Liver (tissue), 8 donors: ENCODE measurements at regions not wholly inside any gene's neighbourhood (a gene's known extent, or its start where the extent isn't known, plus 50 kb on each side); places are given as distances from the start of the nearest gene placed in this dataset.

Experiments used
- DNase-seq: peaks from one replicate; pipeline ENCODE4 v3.0.0-alpha.2; 2017; ENCODE audit warnings: low spot score
- H3K27ac ChIP-seq, 2 donors: one replicate each; pipeline ENCODE4 v1.7.0; 2013; ENCODE audit warnings: inconsistent platforms in 2 of 2, low read length in 2 of 2, control low read depth in 1 of 2, low read depth in 1 of 2, mild to moderate bottlenecking in 1 of 2
- H3K27me3 ChIP-seq, 4 donors: one replicate each; pipeline versions ENCODE4 v1.6.1 to v1.7.0; 2013; ENCODE audit warnings: low read length in 3 of 4, inconsistent platforms in 1 of 4, mild to moderate bottlenecking in 1 of 4, moderate library complexity in 1 of 4; ENCODE audit not compliant: control insufficient read depth in 4 of 4, insufficient read depth in 4 of 4
- H3K36me3 ChIP-seq, 4 donors: one replicate each; pipeline versions ENCODE4 v1.6.1 to v1.7.0; 2013; ENCODE audit warnings: low read length in 3 of 4, mild to moderate bottlenecking in 3 of 4, low read depth in 1 of 4, moderate library complexity in 1 of 4; ENCODE audit not compliant: control insufficient read depth in 4 of 4, insufficient read depth in 3 of 4
- H3K4me1 ChIP-seq, 4 donors: one replicate each; pipeline versions ENCODE4 v1.6.1 to v1.7.0; 2013; ENCODE audit warnings: low read length in 3 of 4, mild to moderate bottlenecking in 3 of 4, moderate library complexity in 1 of 4; ENCODE audit not compliant: control insufficient read depth in 4 of 4, insufficient read depth in 4 of 4
- H3K4me3 ChIP-seq, 3 donors: one replicate each; pipeline versions ENCODE4 v1.6.1 to v1.7.0; 2013; ENCODE audit warnings: low read length in 3 of 3, control low read depth in 1 of 3, low read depth in 1 of 3, mild to moderate bottlenecking in 1 of 3
- H3K9ac ChIP-seq, 2 donors: one replicate each; pipeline ENCODE4 v1.7.0; 2013; ENCODE audit warnings: low read length in 2 of 2, mild to moderate bottlenecking in 2 of 2, moderate library complexity in 2 of 2, control low read depth in 1 of 2, low read depth in 1 of 2
- H3K9me3 ChIP-seq, 4 donors: one replicate each; pipeline versions ENCODE4 v1.6.1 to v1.7.0; 2013; ENCODE audit warnings: low read length in 3 of 4; ENCODE audit not compliant: control insufficient read depth in 4 of 4
- EGR1 ChIP-seq, 2 donors: IDR thresholded peaks; 2 replicates each; pipeline ENCODE4 v1.6.1; 2016 to 2018; ENCODE audit warnings: antibody characterized with exemption in 2 of 2, low read depth in 2 of 2
- FOXA1 ChIP-seq: IDR thresholded peaks from 2 replicates; pipeline ENCODE4 v1.6.1; 2016; ENCODE audit warnings: antibody characterized with exemption
- FOXA2 ChIP-seq: IDR thresholded peaks from 2 replicates; pipeline ENCODE4 v1.6.1; 2016; ENCODE audit warnings: antibody characterized with exemption
- GABPA ChIP-seq, 2 donors: IDR thresholded peaks in 1 of 2; conservative IDR thresholded peaks in 1 of 2; 2 replicates each; pipeline ENCODE4 v1.6.1; 2016; ENCODE audit warnings: antibody characterized with exemption in 2 of 2, mild to moderate bottlenecking in 1 of 2, moderate library complexity in 1 of 2
- HNF4A ChIP-seq, 2 donors: conservative IDR thresholded peaks; 2 replicates each; pipeline ENCODE4 v1.6.1; 2016; ENCODE audit warnings: antibody characterized with exemption in 2 of 2, mild to moderate bottlenecking in 2 of 2
- NR2F2 ChIP-seq: IDR thresholded peaks from 2 replicates; pipeline ENCODE4 v1.6.1; 2016; ENCODE audit warnings: antibody characterized with exemption
- RAD21 ChIP-seq, 2 donors: IDR thresholded peaks; 2 replicates each; pipeline ENCODE4 v1.6.1; 2016; ENCODE audit warnings: antibody characterized with exemption in 2 of 2, mild to moderate bottlenecking in 2 of 2
- RXRA ChIP-seq, 2 donors: IDR thresholded peaks; 2 replicates each; pipeline ENCODE4 v1.6.1; 2017 to 2018; ENCODE audit warnings: antibody characterized with exemption in 2 of 2, mild to moderate bottlenecking in 1 of 2
- SP1 ChIP-seq: IDR thresholded peaks from 2 replicates; pipeline ENCODE4 v1.6.1; 2018; ENCODE audit warnings: antibody characterized with exemption, mild to moderate bottlenecking
- TAF1 ChIP-seq: conservative IDR thresholded peaks from 2 replicates; pipeline ENCODE4 v1.6.1; 2016; ENCODE audit warnings: antibody characterized with exemption, mild to moderate bottlenecking
- WGBS: extraction: QIAGEN DNeasy Blood & Tissue Kit; methylation state at CpG from one replicate; pipeline ENCODE4 v1.1.7; 2013; 5-methylcytosine and 5-hydroxymethylcytosine counted together
- TF ChIP-seq, protein P1 (sequence below): IDR thresholded peaks from 2 replicates; pipeline ENCODE4 v1.6.1; 2016; ENCODE audit warnings: antibody characterized with exemption
- TF ChIP-seq, protein P2 (sequence below): IDR thresholded peaks from 2 replicates; pipeline ENCODE4 v1.6.1; 2016; ENCODE audit warnings: antibody characterized with exemption
- TF ChIP-seq, protein P3 (sequence below): IDR thresholded peaks from 2 replicates; pipeline ENCODE4 v1.6.1; 2016; ENCODE audit warnings: antibody characterized with exemption, mild to moderate bottlenecking
- TF ChIP-seq, protein P4 (sequence below): fragments of 150-350 bp; IDR thresholded peaks from 2 replicates; pipeline ENCODE4 v1.5.1; 2017; ENCODE audit warnings: improper control_type of control experiment, low read depth, low read length; ENCODE audit not compliant: missing input control
- donor health status: healthy.
- donor health status: healthy.
- donor health status: healthy.
- donor health status: healthy.
- donor health status: healthy.

DNA sequence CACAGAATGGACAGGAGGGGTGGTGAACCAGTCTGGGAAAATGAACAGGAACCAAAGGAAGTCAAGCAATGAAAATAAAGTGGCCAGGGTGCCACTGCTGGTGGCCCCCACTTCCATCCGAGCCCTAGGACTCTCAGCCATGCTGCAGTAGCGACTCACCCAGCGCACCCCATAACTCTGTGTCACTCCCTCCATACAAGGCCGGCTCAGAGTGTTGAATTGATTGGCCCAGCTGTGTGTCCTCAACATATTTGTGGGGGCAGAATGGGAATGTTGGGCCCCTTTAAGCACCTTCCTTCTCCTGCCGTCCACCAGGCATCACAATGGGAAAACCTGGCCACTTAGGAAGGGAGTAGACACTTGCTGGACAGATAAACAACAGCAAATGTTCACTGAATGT, 169.0 kb upstream of the SDK2 start:
- no peak overlapping the region for H3K27ac ChIP-seq
- 94% methylated on average over 5 of the region's 5 CpGs for WGBS
- no peaks in the 10 kb centered on the region for H3K9me3 ChIP-seq
- TF ChIP-seq TAF1 (no peak), GABPA (IDR thresholded peaks at IDR 0.05 in 1 of 2, conservative IDR thresholded peaks at IDR 0.05 in 1 of 2) (no peak), NR2F2 (no peak), FOXA2 (no peak), RXRA (IDR thresholded peaks at IDR 0.05) (no peak), FOXA1 (no peak)
- TF ChIP-seq, protein P1, sequence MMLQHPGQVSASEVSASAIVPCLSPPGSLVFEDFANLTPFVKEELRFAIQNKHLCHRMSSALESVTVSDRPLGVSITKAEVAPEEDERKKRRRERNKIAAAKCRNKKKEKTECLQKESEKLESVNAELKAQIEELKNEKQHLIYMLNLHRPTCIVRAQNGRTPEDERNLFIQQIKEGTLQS, result no peak
- H3K9ac ChIP-seq, result no peak overlapping the region
- no peaks in the 10 kb centered on the region for H3K4me1 ChIP-seq
- H3K4me3 ChIP-seq, result no peak overlapping the region
- no peaks in the 10 kb centered on the region for H3K27me3 ChIP-seq
- H3K36me3 ChIP-seq, result no peaks in the 10 kb centered on the region
- DNase-seq, result no peak

DNA sequence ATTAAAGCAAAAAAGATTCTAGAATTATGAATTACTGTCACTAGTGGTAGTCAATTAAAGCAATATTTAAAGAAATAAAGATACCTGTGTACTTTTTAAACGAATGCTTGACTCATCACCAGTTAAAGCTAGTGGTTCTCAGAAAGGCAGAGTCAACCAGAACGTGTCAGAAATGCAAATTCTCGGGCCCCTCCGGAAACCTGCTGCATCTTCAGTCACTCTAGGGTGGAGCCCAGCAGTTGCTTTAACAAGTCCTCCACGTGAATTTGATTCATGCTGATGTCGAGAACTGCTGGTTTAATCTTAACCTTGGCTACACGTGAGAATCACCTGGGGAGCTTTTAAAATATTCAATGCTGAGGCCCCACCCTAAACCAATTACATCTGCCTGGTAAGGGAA, 169.8 kb upstream of the SDK2 start:
- Histone ChIP-seq H3K4me1 (no peaks in the 10 kb centered on the region), H3K27me3 (no peaks in the 10 kb centered on the region), H3K27ac (no peak overlapping the region), H3K36me3 (no peaks in the 10 kb centered on the region), H3K4me3 (no peak overlapping the region), H3K9me3 (no peaks in the 10 kb centered on the region), H3K9ac (no peak overlapping the region)
- TF ChIP-seq, protein P1, result no peak
- 62% methylated on average over 7 of the region's 7 CpGs for WGBS
- no peak for DNase-seq

DNA sequence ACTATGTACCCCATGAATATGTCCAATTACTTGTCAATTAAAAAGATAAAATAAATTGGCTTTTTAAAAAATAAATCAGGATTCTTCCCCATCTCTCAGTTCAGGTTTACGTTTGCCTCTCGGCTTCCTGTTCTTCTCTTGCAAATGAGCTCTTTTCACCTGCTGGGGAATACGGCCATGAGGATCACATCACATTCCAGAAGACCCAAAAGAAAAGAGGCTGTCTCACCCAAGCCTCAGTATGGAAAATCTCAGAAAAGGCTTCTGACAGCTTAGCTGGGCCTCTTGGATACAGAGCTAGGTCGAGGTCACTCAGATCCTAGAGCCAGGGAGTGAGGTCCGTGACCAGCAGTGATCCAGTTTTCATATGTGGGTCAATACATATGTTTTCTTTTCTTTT, 171.2 kb upstream of the SDK2 start:
- no peak for TF ChIP-seq SP1
- TF ChIP-seq, protein P2, sequence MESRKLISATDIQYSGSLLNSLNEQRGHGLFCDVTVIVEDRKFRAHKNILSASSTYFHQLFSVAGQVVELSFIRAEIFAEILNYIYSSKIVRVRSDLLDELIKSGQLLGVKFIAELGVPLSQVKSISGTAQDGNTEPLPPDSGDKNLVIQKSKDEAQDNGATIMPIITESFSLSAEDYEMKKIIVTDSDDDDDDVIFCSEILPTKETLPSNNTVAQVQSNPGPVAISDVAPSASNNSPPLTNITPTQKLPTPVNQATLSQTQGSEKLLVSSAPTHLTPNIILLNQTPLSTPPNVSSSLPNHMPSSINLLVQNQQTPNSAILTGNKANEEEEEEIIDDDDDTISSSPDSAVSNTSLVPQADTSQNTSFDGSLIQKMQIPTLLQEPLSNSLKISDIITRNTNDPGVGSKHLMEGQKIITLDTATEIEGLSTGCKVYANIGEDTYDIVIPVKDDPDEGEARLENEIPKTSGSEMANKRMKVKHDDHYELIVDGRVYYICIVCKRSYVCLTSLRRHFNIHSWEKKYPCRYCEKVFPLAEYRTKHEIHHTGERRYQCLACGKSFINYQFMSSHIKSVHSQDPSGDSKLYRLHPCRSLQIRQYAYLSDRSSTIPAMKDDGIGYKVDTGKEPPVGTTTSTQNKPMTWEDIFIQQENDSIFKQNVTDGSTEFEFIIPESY, result no peak
- TF ChIP-seq NR2F2, result no peak
- TF ChIP-seq, protein P3, sequence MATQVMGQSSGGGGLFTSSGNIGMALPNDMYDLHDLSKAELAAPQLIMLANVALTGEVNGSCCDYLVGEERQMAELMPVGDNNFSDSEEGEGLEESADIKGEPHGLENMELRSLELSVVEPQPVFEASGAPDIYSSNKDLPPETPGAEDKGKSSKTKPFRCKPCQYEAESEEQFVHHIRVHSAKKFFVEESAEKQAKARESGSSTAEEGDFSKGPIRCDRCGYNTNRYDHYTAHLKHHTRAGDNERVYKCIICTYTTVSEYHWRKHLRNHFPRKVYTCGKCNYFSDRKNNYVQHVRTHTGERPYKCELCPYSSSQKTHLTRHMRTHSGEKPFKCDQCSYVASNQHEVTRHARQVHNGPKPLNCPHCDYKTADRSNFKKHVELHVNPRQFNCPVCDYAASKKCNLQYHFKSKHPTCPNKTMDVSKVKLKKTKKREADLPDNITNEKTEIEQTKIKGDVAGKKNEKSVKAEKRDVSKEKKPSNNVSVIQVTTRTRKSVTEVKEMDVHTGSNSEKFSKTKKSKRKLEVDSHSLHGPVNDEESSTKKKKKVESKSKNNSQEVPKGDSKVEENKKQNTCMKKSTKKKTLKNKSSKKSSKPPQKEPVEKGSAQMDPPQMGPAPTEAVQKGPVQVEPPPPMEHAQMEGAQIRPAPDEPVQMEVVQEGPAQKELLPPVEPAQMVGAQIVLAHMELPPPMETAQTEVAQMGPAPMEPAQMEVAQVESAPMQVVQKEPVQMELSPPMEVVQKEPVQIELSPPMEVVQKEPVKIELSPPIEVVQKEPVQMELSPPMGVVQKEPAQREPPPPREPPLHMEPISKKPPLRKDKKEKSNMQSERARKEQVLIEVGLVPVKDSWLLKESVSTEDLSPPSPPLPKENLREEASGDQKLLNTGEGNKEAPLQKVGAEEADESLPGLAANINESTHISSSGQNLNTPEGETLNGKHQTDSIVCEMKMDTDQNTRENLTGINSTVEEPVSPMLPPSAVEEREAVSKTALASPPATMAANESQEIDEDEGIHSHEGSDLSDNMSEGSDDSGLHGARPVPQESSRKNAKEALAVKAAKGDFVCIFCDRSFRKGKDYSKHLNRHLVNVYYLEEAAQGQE, result no peak
- TF ChIP-seq, protein P4, sequence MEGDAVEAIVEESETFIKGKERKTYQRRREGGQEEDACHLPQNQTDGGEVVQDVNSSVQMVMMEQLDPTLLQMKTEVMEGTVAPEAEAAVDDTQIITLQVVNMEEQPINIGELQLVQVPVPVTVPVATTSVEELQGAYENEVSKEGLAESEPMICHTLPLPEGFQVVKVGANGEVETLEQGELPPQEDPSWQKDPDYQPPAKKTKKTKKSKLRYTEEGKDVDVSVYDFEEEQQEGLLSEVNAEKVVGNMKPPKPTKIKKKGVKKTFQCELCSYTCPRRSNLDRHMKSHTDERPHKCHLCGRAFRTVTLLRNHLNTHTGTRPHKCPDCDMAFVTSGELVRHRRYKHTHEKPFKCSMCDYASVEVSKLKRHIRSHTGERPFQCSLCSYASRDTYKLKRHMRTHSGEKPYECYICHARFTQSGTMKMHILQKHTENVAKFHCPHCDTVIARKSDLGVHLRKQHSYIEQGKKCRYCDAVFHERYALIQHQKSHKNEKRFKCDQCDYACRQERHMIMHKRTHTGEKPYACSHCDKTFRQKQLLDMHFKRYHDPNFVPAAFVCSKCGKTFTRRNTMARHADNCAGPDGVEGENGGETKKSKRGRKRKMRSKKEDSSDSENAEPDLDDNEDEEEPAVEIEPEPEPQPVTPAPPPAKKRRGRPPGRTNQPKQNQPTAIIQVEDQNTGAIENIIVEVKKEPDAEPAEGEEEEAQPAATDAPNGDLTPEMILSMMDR, result no peak
- TF ChIP-seq EGR1 (IDR thresholded peaks at IDR 0.05; ENCODE audit: low read depth in 2 of 2), result no peak
- no peak for TF ChIP-seq RAD21 (IDR thresholded peaks at IDR 0.05)
- no peak for TF ChIP-seq HNF4A (conservative IDR thresholded peaks at IDR 0.05)
- no peaks in the 10 kb centered on the region for H3K9me3 ChIP-seq
- no peaks in the 10 kb centered on the region for H3K36me3 ChIP-seq
- no peaks in the 10 kb centered on the region for H3K27me3 ChIP-seq
- WGBS, result 84% methylated on average over 5 of the region's 5 CpGs
- H3K9ac ChIP-seq, result no peak overlapping the region
- no peak overlapping the region for H3K4me3 ChIP-seq
- no peak for DNase-seq
- no peak overlapping the region for H3K27ac ChIP-seq
- H3K4me1 ChIP-seq, result no peaks in the 10 kb centered on the region
